Neural progenitor cell (in vitro differentiated cells): ENCODE measurements at regions not wholly inside any gene's neighbourhood (a gene's known extent, or its start where the extent isn't known, plus 50 kb on each side); places are given as distances from the start of the nearest gene placed in this dataset.

ENCODE experiments used
- CTCF ChIP-seq: fragments of 200-600 bp; sonication (generic); IDR thresholded peaks from 2 replicates; pipeline ENCODE4 v1.5.1; 2017; ENCODE audit warnings: antibody characterized with exemption, mild to moderate bottlenecking
- EZH2 ChIP-seq: fragments of 200-600 bp; sonication (generic); IDR thresholded peaks from 2 replicates; pipeline ENCODE4 v1.6.1; 2017; ENCODE audit warnings: antibody characterized with exemption, mild to moderate bottlenecking, moderate library complexity

GRCh38 chr4:134078230-134078914 is 123.2 kb downstream of the PABPC4L start:
- TF ChIP-seq EZH2 = no peak
- no peak for TF ChIP-seq CTCF
